GM23338 (cell line): ENCODE measurements at regions not wholly inside any gene's neighbourhood (a gene's known extent, or its start where the extent isn't known, plus 50 kb on each side); places are given as distances from the start of the nearest gene placed in this dataset.

Source experiments
- CREB1 ChIP-seq: fragments of 250-450 bp; sonication (Bioruptor Pico); IDR thresholded peaks from 2 replicates; pipeline ENCODE4 v1.5.0; 2020; ENCODE audit warnings: low read depth, mild to moderate bottlenecking, moderate library complexity
- EZH2 ChIP-seq: fragments of 200-600 bp; sonication (generic); IDR thresholded peaks from one replicate; pipeline ENCODE4 v1.8.0; 2017; ENCODE audit warnings: antibody characterized with exemption, mild to moderate bottlenecking, low read depth; ENCODE audit not compliant: unreplicated experiment
- EZH2phosphoT487 ChIP-seq: fragments of 200-600 bp; sonication (generic); IDR thresholded peaks from one replicate; pipeline ENCODE4 v1.8.1; 2018; ENCODE audit warnings: antibody characterized with exemption; ENCODE audit not compliant: unreplicated experiment
- JUNB ChIP-seq: IDR thresholded peaks from one replicate; pipeline ENCODE4 v1.6.1; 2016; ENCODE audit warnings: antibody characterized with exemption; ENCODE audit not compliant: unreplicated experiment
- NANOG ChIP-seq: IDR thresholded peaks from 2 replicates; pipeline ENCODE4 v1.6.1; 2016; ENCODE audit warnings: antibody characterized with exemption, borderline replicate concordance
- POLR2AphosphoS5 ChIP-seq: IDR thresholded peaks from 2 replicates; pipeline ENCODE4 v1.6.1; 2016; ENCODE audit warnings: antibody characterized with exemption, low read depth
- REST ChIP-seq: IDR thresholded peaks from one replicate; pipeline ENCODE4 v1.6.1; 2018; ENCODE audit warnings: antibody characterized with exemption; ENCODE audit not compliant: unreplicated experiment
- STAT1 ChIP-seq: IDR thresholded peaks from one replicate; pipeline ENCODE4 v1.6.1; 2016; ENCODE audit warnings: antibody characterized with exemption; ENCODE audit not compliant: unreplicated experiment
- ZNF114 ChIP-seq: fragments of 250-450 bp; sonication (Bioruptor Pico); IDR thresholded peaks from 2 replicates; pipeline ENCODE4 v1.5.0; 2020; ENCODE audit warnings: mild to moderate bottlenecking, moderate library complexity
- ZNF462 ChIP-seq: fragments of 250-450 bp; sonication (Bioruptor Pico); IDR thresholded peaks from 2 replicates; pipeline ENCODE4 v1.5.0; 2020; ENCODE audit warnings: mild to moderate bottlenecking, moderate library complexity
- TF ChIP-seq, protein P1 (sequence below), 2 experiments: fragments of 200-600 bp in 1 of 2; sonication (generic) in 1 of 2; conservative IDR thresholded peaks; 2 replicates each; pipeline versions ENCODE4 v1.5.1 to v1.6.1; 2016 to 2017; ENCODE audit warnings: antibody characterized with exemption in 2 of 2, low read depth in 2 of 2, mild to moderate bottlenecking in 2 of 2, moderate library complexity in 1 of 2
- TF ChIP-seq, protein P2 (sequence below): IDR thresholded peaks from 2 replicates; pipeline ENCODE4 v1.6.1; 2016; ENCODE audit warnings: antibody characterized with exemption

GRCh38 chr2:176493226-176493825 is 224.1 kb downstream of the MTX2 start:
- TF ChIP-seq, protein P1, sequence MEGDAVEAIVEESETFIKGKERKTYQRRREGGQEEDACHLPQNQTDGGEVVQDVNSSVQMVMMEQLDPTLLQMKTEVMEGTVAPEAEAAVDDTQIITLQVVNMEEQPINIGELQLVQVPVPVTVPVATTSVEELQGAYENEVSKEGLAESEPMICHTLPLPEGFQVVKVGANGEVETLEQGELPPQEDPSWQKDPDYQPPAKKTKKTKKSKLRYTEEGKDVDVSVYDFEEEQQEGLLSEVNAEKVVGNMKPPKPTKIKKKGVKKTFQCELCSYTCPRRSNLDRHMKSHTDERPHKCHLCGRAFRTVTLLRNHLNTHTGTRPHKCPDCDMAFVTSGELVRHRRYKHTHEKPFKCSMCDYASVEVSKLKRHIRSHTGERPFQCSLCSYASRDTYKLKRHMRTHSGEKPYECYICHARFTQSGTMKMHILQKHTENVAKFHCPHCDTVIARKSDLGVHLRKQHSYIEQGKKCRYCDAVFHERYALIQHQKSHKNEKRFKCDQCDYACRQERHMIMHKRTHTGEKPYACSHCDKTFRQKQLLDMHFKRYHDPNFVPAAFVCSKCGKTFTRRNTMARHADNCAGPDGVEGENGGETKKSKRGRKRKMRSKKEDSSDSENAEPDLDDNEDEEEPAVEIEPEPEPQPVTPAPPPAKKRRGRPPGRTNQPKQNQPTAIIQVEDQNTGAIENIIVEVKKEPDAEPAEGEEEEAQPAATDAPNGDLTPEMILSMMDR (conservative IDR thresholded peaks at IDR 0.05; ENCODE audit: low read depth in 2 of 2), result no peak
- TF ChIP-seq EZH2 (no peak), POLR2AphosphoS5 (no peak), JUNB (no peak), REST (no peak), CREB1 (no peak), STAT1 (no peak), EZH2phosphoT487 (no peak), ZNF462 (CRISPR knock-in tag) (no peak), NANOG (no peak), ZNF114 (CRISPR knock-in tag) (no peak)
- TF ChIP-seq, protein P2, sequence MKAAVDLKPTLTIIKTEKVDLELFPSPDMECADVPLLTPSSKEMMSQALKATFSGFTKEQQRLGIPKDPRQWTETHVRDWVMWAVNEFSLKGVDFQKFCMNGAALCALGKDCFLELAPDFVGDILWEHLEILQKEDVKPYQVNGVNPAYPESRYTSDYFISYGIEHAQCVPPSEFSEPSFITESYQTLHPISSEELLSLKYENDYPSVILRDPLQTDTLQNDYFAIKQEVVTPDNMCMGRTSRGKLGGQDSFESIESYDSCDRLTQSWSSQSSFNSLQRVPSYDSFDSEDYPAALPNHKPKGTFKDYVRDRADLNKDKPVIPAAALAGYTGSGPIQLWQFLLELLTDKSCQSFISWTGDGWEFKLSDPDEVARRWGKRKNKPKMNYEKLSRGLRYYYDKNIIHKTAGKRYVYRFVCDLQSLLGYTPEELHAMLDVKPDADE, result no peak
